GM18526 (cell line): ENCODE measurements at regions not wholly inside any gene's neighbourhood (a gene's known extent, or its start where the extent isn't known, plus 50 kb on each side); places are given as distances from the start of the nearest gene placed in this dataset.

Source experiments
- POLR2A ChIP-seq: IDR thresholded peaks from 3 replicates; pipeline ENCODE4 v1.6.1; 2011; ENCODE audit not compliant: insufficient read length; ENCODE audit errors: extremely low read depth

GRCh38 chr14:58884442-58884841, 246.7 kb downstream of the DACT1 start:
- no peak for TF ChIP-seq POLR2A

- no peak for TF ChIP-seq POLR2A
These were observed 250.2 kb downstream of the DACT1 start for GRCh38 chr14:58887931-58888330.

GRCh38 chr14:58898655-58899316, 261.0 kb downstream of the DACT1 start:
- no peak for TF ChIP-seq POLR2A

GRCh38 chr14:58899317-58899713, 261.6 kb downstream of the DACT1 start:
- no peak for TF ChIP-seq POLR2A

GRCh38 chr14:58901826-58902225, 264.1 kb downstream of the DACT1 start:
- no peak for TF ChIP-seq POLR2A

GRCh38 chr14:58904776-58905175, 267.0 kb downstream of the DACT1 start:
- TF ChIP-seq POLR2A, result no peak

GRCh38 chr14:58907803-58908202, 270.0 kb downstream of the DACT1 start:
- no peak for TF ChIP-seq POLR2A

- no peak for TF ChIP-seq POLR2A
These were observed 274.5 kb downstream of the DACT1 start for GRCh38 chr14:58912287-58912686.

GRCh38 chr14:58912799-58913432, 275.2 kb downstream of the DACT1 start:
- no peak for TF ChIP-seq POLR2A

GRCh38 chr14:58914279-58914855, 274.1 kb upstream of the DAAM1 start:
- TF ChIP-seq POLR2A, result no peak

GRCh38 chr14:58915646-58916045, 272.8 kb upstream of the DAAM1 start:
- TF ChIP-seq POLR2A, result no peak

- no peak for TF ChIP-seq POLR2A
These were observed 270.3 kb upstream of the DAAM1 start for GRCh38 chr14:58918066-58918738.

GRCh38 chr14:58919217-58919616, 269.2 kb upstream of the DAAM1 start:
- no peak for TF ChIP-seq POLR2A

- TF ChIP-seq POLR2A, result no peak
These were observed 268.2 kb upstream of the DAAM1 start for GRCh38 chr14:58920230-58920629.

GRCh38 chr14:58923751-58924405, 264.6 kb upstream of the DAAM1 start:
- TF ChIP-seq POLR2A, result no peak

- TF ChIP-seq POLR2A, result no peak
These were observed 246.8 kb upstream of the DAAM1 start for GRCh38 chr14:58941629-58942028.

GRCh38 chr14:58942516-58942915, 246.0 kb upstream of the DAAM1 start:
- TF ChIP-seq POLR2A, result no peak
